ENCODE measurements at regions not wholly inside any gene's neighbourhood (a gene's known extent, or its start where the extent isn't known, plus 50 kb on each side); places are given as distances from the start of the nearest gene placed in this dataset.
A peak's percentile ranks its signal among the peaks of the same experiment; 100 is the strongest.

DNA sequence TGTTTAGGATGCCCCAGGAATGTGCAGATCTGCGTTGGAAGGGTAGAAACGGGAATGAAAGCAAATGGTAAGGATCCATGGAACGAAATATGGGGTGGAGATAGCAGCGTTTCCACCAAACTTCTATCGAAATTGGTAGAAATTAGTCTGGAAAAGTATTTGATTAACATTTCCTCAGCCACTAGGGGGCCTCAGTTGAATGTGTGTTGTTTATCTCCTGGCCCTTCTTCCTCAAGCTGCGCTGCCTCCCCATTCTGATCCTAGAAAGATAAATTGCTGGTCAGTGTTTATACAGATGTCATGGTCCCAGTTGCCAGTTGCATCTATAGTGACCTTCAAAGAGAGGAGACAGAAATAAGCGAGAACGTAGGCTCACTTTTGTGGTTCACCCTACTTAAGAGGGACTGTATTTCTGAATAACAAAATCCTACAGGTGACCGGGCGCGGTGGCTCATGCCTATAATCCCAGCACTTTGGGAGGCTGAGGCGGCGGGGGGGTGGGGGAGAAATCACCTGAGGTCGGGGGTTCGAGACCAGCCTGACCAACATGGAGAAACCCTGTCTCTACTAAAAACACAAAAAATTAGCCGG, 457.1 kb downstream of the SQOR start:
- TF ChIP-seq, protein P1, sequence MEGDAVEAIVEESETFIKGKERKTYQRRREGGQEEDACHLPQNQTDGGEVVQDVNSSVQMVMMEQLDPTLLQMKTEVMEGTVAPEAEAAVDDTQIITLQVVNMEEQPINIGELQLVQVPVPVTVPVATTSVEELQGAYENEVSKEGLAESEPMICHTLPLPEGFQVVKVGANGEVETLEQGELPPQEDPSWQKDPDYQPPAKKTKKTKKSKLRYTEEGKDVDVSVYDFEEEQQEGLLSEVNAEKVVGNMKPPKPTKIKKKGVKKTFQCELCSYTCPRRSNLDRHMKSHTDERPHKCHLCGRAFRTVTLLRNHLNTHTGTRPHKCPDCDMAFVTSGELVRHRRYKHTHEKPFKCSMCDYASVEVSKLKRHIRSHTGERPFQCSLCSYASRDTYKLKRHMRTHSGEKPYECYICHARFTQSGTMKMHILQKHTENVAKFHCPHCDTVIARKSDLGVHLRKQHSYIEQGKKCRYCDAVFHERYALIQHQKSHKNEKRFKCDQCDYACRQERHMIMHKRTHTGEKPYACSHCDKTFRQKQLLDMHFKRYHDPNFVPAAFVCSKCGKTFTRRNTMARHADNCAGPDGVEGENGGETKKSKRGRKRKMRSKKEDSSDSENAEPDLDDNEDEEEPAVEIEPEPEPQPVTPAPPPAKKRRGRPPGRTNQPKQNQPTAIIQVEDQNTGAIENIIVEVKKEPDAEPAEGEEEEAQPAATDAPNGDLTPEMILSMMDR (IDR thresholded peaks at IDR 0.05; ENCODE audit: low read depth, low read length), result peak; percentile 61
- TF ChIP-seq, protein P2, sequence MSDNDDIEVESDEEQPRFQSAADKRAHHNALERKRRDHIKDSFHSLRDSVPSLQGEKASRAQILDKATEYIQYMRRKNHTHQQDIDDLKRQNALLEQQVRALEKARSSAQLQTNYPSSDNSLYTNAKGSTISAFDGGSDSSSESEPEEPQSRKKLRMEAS (IDR thresholded peaks at IDR 0.05; ENCODE audit: low read depth, low read length), result no peak
- TF ChIP-seq POLR2A (IDR thresholded peaks at IDR 0.05; ENCODE audit: extremely low read depth, insufficient read length), result no peak
